ENCODE measurements at regions not wholly inside any gene's neighbourhood (a gene's known extent, or its start where the extent isn't known, plus 50 kb on each side); places are given as distances from the start of the nearest gene placed in this dataset.
"Not testable (repeated sequence)": the region's sequence is repeated elsewhere in the genome, so short reads cannot be mapped to it uniquely, and the experiment has no call there.

GRCh38 chr3:137867611-137868010 is 103.5 kb downstream of the SOX14 start:
- Histone ChIP-seq H3K4me3 (ENCODE audit: low read depth, low read length) (no peak overlapping the region), H3K9me3 (ENCODE audit: control insufficient read depth in 2 of 2, low read length in 2 of 2) (peaks cover 0 to 9% of the 10 kb centered on the region in 2 experiments), H3K36me3 (ENCODE audit: control insufficient read depth, insufficient read depth, low read length) (no peaks in the 10 kb centered on the region), H3K27me3 (ENCODE audit: control insufficient read depth, insufficient read depth, low read length) (no peaks in the 10 kb centered on the region), H3K4me1 (ENCODE audit: control insufficient read depth, insufficient read depth, low read length, poor library complexity, severe bottlenecking) (no peaks in the 10 kb centered on the region), H3K27ac (ENCODE audit: insufficient read depth, low read length, poor library complexity, severe bottlenecking) (no peak overlapping the region)
- ATAC-seq (ENCODE audit: low read depth in 2 of 2) (no peak), DNase-seq (no peak)
- Mint-ChIP-seq H3K27me3 (no peaks in the 10 kb centered on the region), H3K27ac (no peak overlapping the region), H3K4me1 (no peaks in the 10 kb centered on the region), H3K9me3 (peaks cover 2 to 30% (median 10%) of the 10 kb centered on the region in 7 donors), H3K4me3 (no peak overlapping the region), H3K36me3 (no peaks in the 10 kb centered on the region)

GRCh38 chr3:137869022-137869421 is 104.9 kb downstream of the SOX14 start:
- Mint-ChIP-seq H3K27ac (no peak overlapping the region), H3K4me1 (no peaks in the 10 kb centered on the region), H3K9me3 (peaks cover 2 to 33% (median 10%) of the 10 kb centered on the region in 7 donors), H3K36me3 (no peaks in the 10 kb centered on the region), H3K27me3 (no peaks in the 10 kb centered on the region), H3K4me3 (no peak overlapping the region)
- peaks cover 0 to 9% of the 10 kb centered on the region in 2 experiments for H3K9me3 ChIP-seq (ENCODE audit: control insufficient read depth in 2 of 2, low read length in 2 of 2)
- DNase-seq (no peak), ATAC-seq (ENCODE audit: low read depth in 2 of 2) (no peak)
- H3K27me3 ChIP-seq (ENCODE audit: control insufficient read depth, insufficient read depth, low read length), result no peaks in the 10 kb centered on the region
- no peak overlapping the region for H3K27ac ChIP-seq (ENCODE audit: insufficient read depth, low read length, poor library complexity, severe bottlenecking)
- H3K4me3 ChIP-seq (ENCODE audit: low read depth, low read length), result no peak overlapping the region
- H3K36me3 ChIP-seq (ENCODE audit: control insufficient read depth, insufficient read depth, low read length), result no peaks in the 10 kb centered on the region
- no peaks in the 10 kb centered on the region for H3K4me1 ChIP-seq (ENCODE audit: control insufficient read depth, insufficient read depth, low read length, poor library complexity, severe bottlenecking)

GRCh38 chr3:137872589-137872988 is 108.5 kb downstream of the SOX14 start:
- H3K9me3 ChIP-seq (ENCODE audit: control insufficient read depth in 2 of 2, low read length in 2 of 2); H3K27ac ChIP-seq (ENCODE audit: insufficient read depth, low read length, poor library complexity, severe bottlenecking); DNase-seq; H3K27ac Mint-ChIP-seq; H3K36me3 Mint-ChIP-seq; H3K4me3 ChIP-seq (ENCODE audit: low read depth, low read length); H3K4me1 ChIP-seq (ENCODE audit: control insufficient read depth, insufficient read depth, low read length, poor library complexity, severe bottlenecking); H3K36me3 ChIP-seq (ENCODE audit: control insufficient read depth, insufficient read depth, low read length); H3K4me3 Mint-ChIP-seq; ATAC-seq (ENCODE audit: low read depth in 2 of 2); H3K27me3 Mint-ChIP-seq; H3K4me1 Mint-ChIP-seq; H3K27me3 ChIP-seq (ENCODE audit: control insufficient read depth, insufficient read depth, low read length): not testable (repeated sequence)
- H3K9me3 Mint-ChIP-seq, result peaks cover 5 to 29% (median 13%) of the 10 kb centered on the region in 7 donors

GRCh38 chr3:137896842-137897241 is 113.1 kb upstream of the CLDN18 start:
- not testable (repeated sequence) for H3K36me3 Mint-ChIP-seq; H3K27ac Mint-ChIP-seq; H3K9me3 ChIP-seq (ENCODE audit: control insufficient read depth in 2 of 2, low read length in 2 of 2); H3K4me1 ChIP-seq (ENCODE audit: control insufficient read depth, insufficient read depth, low read length, poor library complexity, severe bottlenecking); H3K36me3 ChIP-seq (ENCODE audit: control insufficient read depth, insufficient read depth, low read length); H3K4me3 ChIP-seq (ENCODE audit: low read depth, low read length); DNase-seq; H3K27me3 ChIP-seq (ENCODE audit: control insufficient read depth, insufficient read depth, low read length); H3K4me3 Mint-ChIP-seq; H3K27me3 Mint-ChIP-seq; ATAC-seq (ENCODE audit: low read depth in 2 of 2); H3K4me1 Mint-ChIP-seq; H3K27ac ChIP-seq (ENCODE audit: insufficient read depth, low read length, poor library complexity, severe bottlenecking)
- peaks cover 0 to 12% (median 3%) of the 10 kb centered on the region in 7 donors for H3K9me3 Mint-ChIP-seq

- DNase-seq, result no peak
- no peak overlapping the region for H3K27ac Mint-ChIP-seq
- no peak for ATAC-seq (ENCODE audit: low read depth in 2 of 2)
- no peaks in the 10 kb centered on the region for H3K4me1 Mint-ChIP-seq
- no peak overlapping the region for H3K27ac ChIP-seq (ENCODE audit: insufficient read depth, low read length, poor library complexity, severe bottlenecking)
- no peaks in the 10 kb centered on the region for H3K36me3 ChIP-seq (ENCODE audit: control insufficient read depth, insufficient read depth, low read length)
- no peaks in the 10 kb centered on the region for H3K27me3 ChIP-seq (ENCODE audit: control insufficient read depth, insufficient read depth, low read length)
- peaks cover 0 to 1% of the 10 kb centered on the region in 2 experiments for H3K9me3 ChIP-seq (ENCODE audit: control insufficient read depth in 2 of 2, low read length in 2 of 2)
- no peak overlapping the region for H3K4me3 ChIP-seq (ENCODE audit: low read depth, low read length)
- no peaks in the 10 kb centered on the region for H3K27me3 Mint-ChIP-seq
- no peaks in the 10 kb centered on the region for H3K4me1 ChIP-seq (ENCODE audit: control insufficient read depth, insufficient read depth, low read length, poor library complexity, severe bottlenecking)
- H3K4me3 Mint-ChIP-seq, result no peak overlapping the region
- no peaks in the 10 kb centered on the region for H3K36me3 Mint-ChIP-seq
- peaks cover 0 to 19% (median 6%) of the 10 kb centered on the region in 7 donors for H3K9me3 Mint-ChIP-seq
These were observed 102.8 kb upstream of the CLDN18 start for GRCh38 chr3:137906985-137907649.

- no peaks in the 10 kb centered on the region for H3K27me3 Mint-ChIP-seq
- peak overlapping the region in 1 of 3 donors; percentile 44 for H3K27ac Mint-ChIP-seq
- Histone ChIP-seq H3K4me3 (ENCODE audit: low read depth, low read length) (no peak overlapping the region), H3K4me1 (ENCODE audit: control insufficient read depth, insufficient read depth, low read length, poor library complexity, severe bottlenecking) (no peaks in the 10 kb centered on the region), H3K9me3 (ENCODE audit: control insufficient read depth in 2 of 2, low read length in 2 of 2) (no peaks in the 10 kb centered on the region), H3K27me3 (ENCODE audit: control insufficient read depth, insufficient read depth, low read length) (no peaks in the 10 kb centered on the region), H3K27ac (ENCODE audit: insufficient read depth, low read length, poor library complexity, severe bottlenecking) (no peak overlapping the region), H3K36me3 (ENCODE audit: control insufficient read depth, insufficient read depth, low read length) (no peaks in the 10 kb centered on the region)
- no peaks in the 10 kb centered on the region for H3K4me1 Mint-ChIP-seq
- H3K4me3 Mint-ChIP-seq, result no peak overlapping the region
- ATAC-seq (ENCODE audit: low read depth in 2 of 2) (no peak), DNase-seq (no peak)
- peaks cover 0 to 4% (median 0%) of the 10 kb centered on the region in 7 donors for H3K9me3 Mint-ChIP-seq
- no peaks in the 10 kb centered on the region for H3K36me3 Mint-ChIP-seq
These were observed 85.3 kb upstream of the CLDN18 start for GRCh38 chr3:137924628-137925027.

GRCh38 chr3:137925080-137925479 is 84.9 kb upstream of the CLDN18 start:
- Mint-ChIP-seq H3K4me1 (no peaks in the 10 kb centered on the region), H3K4me3 (no peak overlapping the region), H3K9me3 (peaks cover 0 to 4% (median 0%) of the 10 kb centered on the region in 7 donors), H3K36me3 (no peaks in the 10 kb centered on the region), H3K27ac (no peak overlapping the region), H3K27me3 (no peaks in the 10 kb centered on the region)
- DNase-seq (no peak), ATAC-seq (ENCODE audit: low read depth in 2 of 2) (no peak)
- no peaks in the 10 kb centered on the region for H3K27me3 ChIP-seq (ENCODE audit: control insufficient read depth, insufficient read depth, low read length)
- no peaks in the 10 kb centered on the region for H3K9me3 ChIP-seq (ENCODE audit: control insufficient read depth in 2 of 2, low read length in 2 of 2)
- H3K36me3 ChIP-seq (ENCODE audit: control insufficient read depth, insufficient read depth, low read length), result no peaks in the 10 kb centered on the region
- no peak overlapping the region for H3K27ac ChIP-seq (ENCODE audit: insufficient read depth, low read length, poor library complexity, severe bottlenecking)
- H3K4me1 ChIP-seq (ENCODE audit: control insufficient read depth, insufficient read depth, low read length, poor library complexity, severe bottlenecking), result no peaks in the 10 kb centered on the region
- no peak overlapping the region for H3K4me3 ChIP-seq (ENCODE audit: low read depth, low read length)

GRCh38 chr3:137926991-137927390 is 83.0 kb upstream of the CLDN18 start:
- H3K27ac ChIP-seq (ENCODE audit: insufficient read depth, low read length, poor library complexity, severe bottlenecking), result no peak overlapping the region
- H3K4me3 Mint-ChIP-seq, result no peak overlapping the region
- no peaks in the 10 kb centered on the region for H3K36me3 ChIP-seq (ENCODE audit: control insufficient read depth, insufficient read depth, low read length)
- no peak for ATAC-seq (ENCODE audit: low read depth in 2 of 2)
- no peaks in the 10 kb centered on the region for H3K27me3 Mint-ChIP-seq
- H3K4me1 ChIP-seq (ENCODE audit: control insufficient read depth, insufficient read depth, low read length, poor library complexity, severe bottlenecking), result no peaks in the 10 kb centered on the region
- no peaks in the 10 kb centered on the region for H3K36me3 Mint-ChIP-seq
- peaks cover 0 to 4% (median 0%) of the 10 kb centered on the region in 7 donors for H3K9me3 Mint-ChIP-seq
- no peak for DNase-seq
- H3K4me3 ChIP-seq (ENCODE audit: low read depth, low read length), result no peak overlapping the region
- no peak overlapping the region for H3K27ac Mint-ChIP-seq
- no peaks in the 10 kb centered on the region for H3K4me1 Mint-ChIP-seq
- H3K27me3 ChIP-seq (ENCODE audit: control insufficient read depth, insufficient read depth, low read length), result no peaks in the 10 kb centered on the region
- no peaks in the 10 kb centered on the region for H3K9me3 ChIP-seq (ENCODE audit: control insufficient read depth in 2 of 2, low read length in 2 of 2)

Measured in CD4-positive, CD25-positive, alpha-beta regulatory T cell (primary cell).